Coronary artery (tissue), 2 donors: ENCODE measurements at regions not wholly inside any gene's neighbourhood (a gene's known extent, or its start where the extent isn't known, plus 50 kb on each side); places are given as distances from the start of the nearest gene placed in this dataset.

ENCODE experiments used
- DNase-seq: peaks from one replicate; pipeline ENCODE4 v3.0.0-alpha.2; 2017; ENCODE audit warnings: low spot score
- H3K27ac ChIP-seq, 2 donors: fragments of 200-600 bp; sonication (generic); one replicate each; pipeline ENCODE4 v1.5.1; 2016 to 2019
- H3K4me3 ChIP-seq: fragments of 200-600 bp; sonication (generic); 2 replicates; pipeline ENCODE4 v1.5.1; 2016; ENCODE audit warnings: mild to moderate bottlenecking, moderate library complexity
- CTCF ChIP-seq: fragments of 200-600 bp; sonication (generic); IDR thresholded peaks from one replicate; pipeline ENCODE4 v1.5.1; 2019; ENCODE audit warnings: antibody characterized with exemption

- no peak overlapping the region for H3K4me3 ChIP-seq
- no peak for TF ChIP-seq CTCF
- H3K27ac ChIP-seq, result no peak overlapping the region
- no peak for DNase-seq
These were observed 362.8 kb downstream of the NPR3 start for GRCh38 chr5:33073881-33074327.

GRCh38 chr5:33074548-33074947 lies 363.4 kb downstream of the NPR3 start:
- Histone ChIP-seq H3K4me3 (no peak overlapping the region), H3K27ac (no peak overlapping the region)
- no peak for TF ChIP-seq CTCF
- no peak for DNase-seq

- no peak for TF ChIP-seq CTCF
- DNase-seq, result no peak
- no peak overlapping the region for H3K27ac ChIP-seq
- H3K4me3 ChIP-seq, result no peak overlapping the region
These were observed 364.6 kb downstream of the NPR3 start for GRCh38 chr5:33075731-33076130.

GRCh38 chr5:33079548-33079947 lies 361.2 kb upstream of the TARS1 start:
- no peak for TF ChIP-seq CTCF
- no peak overlapping the region for H3K4me3 ChIP-seq
- DNase-seq, result no peak
- no peak overlapping the region for H3K27ac ChIP-seq

- no peak overlapping the region for H3K27ac ChIP-seq
- no peak for TF ChIP-seq CTCF
These were observed 360.5 kb upstream of the TARS1 start for GRCh38 chr5:33080287-33080686.

GRCh38 chr5:33088176-33088575 lies 352.6 kb upstream of the TARS1 start:
- Histone ChIP-seq H3K27ac (no peak overlapping the region), H3K4me3 (no peak overlapping the region)
- no peak for TF ChIP-seq CTCF
- DNase-seq, result no peak

More at GRCh38 chr5:33080287-33080686, 360.5 kb upstream of the TARS1 start:
- no peak overlapping the region for H3K4me3 ChIP-seq
- no peak for DNase-seq

GRCh38 chr5:33091571-33092363 lies 349.0 kb upstream of the TARS1 start:
- TF ChIP-seq CTCF, result no peak
- Histone ChIP-seq H3K27ac (no peak overlapping the region), H3K4me3 (no peak overlapping the region)
- DNase-seq, result no peak
